ENCODE measurements at regions not wholly inside any gene's neighbourhood (a gene's known extent, or its start where the extent isn't known, plus 50 kb on each side); places are given as distances from the start of the nearest gene placed in this dataset.

DNA sequence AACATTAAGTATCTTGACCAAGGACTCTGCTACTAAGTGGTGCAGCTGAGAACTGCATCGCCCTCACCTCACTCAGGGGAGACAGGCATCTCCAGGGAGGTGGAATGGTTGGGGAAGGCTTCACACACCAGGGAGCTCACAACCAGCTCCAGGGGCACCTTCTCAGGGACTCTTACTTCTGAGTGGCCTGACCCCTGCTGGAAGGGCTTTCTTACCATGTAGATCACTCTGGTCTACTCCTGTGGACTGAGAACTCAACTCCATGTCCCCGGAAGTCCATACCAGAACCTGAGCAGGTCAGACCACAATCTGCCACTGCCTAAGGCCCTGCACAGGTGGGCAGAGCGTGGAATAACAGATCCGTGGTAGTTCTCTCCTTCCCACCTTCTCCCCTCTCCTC is 140.5 kb downstream of the TLE3 start:
- H3K27me3 Mint-ChIP-seq (ENCODE audit: low read depth in 2 of 2) = peaks cover 14 to 19% of the 10 kb centered on the region in 2 donors
- no peaks in the 10 kb centered on the region for H3K4me1 ChIP-seq (ENCODE audit: control insufficient read depth, insufficient read depth, low read length)
- H3K4me3 ChIP-seq (ENCODE audit: low read length) = no peak overlapping the region
- no peaks in the 10 kb centered on the region for H3K36me3 ChIP-seq (ENCODE audit: control insufficient read depth, insufficient read depth, low read length)
- intact Hi-C loops (cut with micrococcal nuclease) = no loop called here
- no peaks in the 10 kb centered on the region for H3K36me3 Mint-ChIP-seq
- no peak overlapping the region for H3K27ac ChIP-seq (ENCODE audit: low read length)
- no peak overlapping the region for H3K27ac Mint-ChIP-seq
- no peaks in the 10 kb centered on the region for H3K9me3 Mint-ChIP-seq
- DNase-seq (no peak), ATAC-seq (no peak)
- no peaks in the 10 kb centered on the region for H3K4me1 Mint-ChIP-seq
- WGBS (ENCODE audit: insufficient coverage) = 88% methylated on average over 4 of the region's 4 CpGs
- no peak overlapping the region for H3K4me3 Mint-ChIP-seq
- H3K27me3 ChIP-seq (ENCODE audit: control insufficient read depth, insufficient read depth, low read length) = no peaks in the 10 kb centered on the region
- TF ChIP-seq CTCF (IDR thresholded peaks at IDR 0.05) = no peak
- H3K9me3 ChIP-seq (ENCODE audit: control insufficient read depth, insufficient read depth, low read length) = no peaks in the 10 kb centered on the region

GRCh38 chr15:69958496-69959084 is 139.1 kb downstream of the TLE3 start:
- Mint-ChIP-seq H3K9me3 (no peaks in the 10 kb centered on the region), H3K4me1 (no peaks in the 10 kb centered on the region), H3K36me3 (no peaks in the 10 kb centered on the region), H3K27ac (no peak overlapping the region), H3K4me3 (no peak overlapping the region), H3K27me3 (ENCODE audit: low read depth in 2 of 2) (peaks cover 21 to 29% of the 10 kb centered on the region in 2 donors)
- H3K4me3 ChIP-seq (ENCODE audit: low read length) = no peak overlapping the region
- H3K27me3 ChIP-seq (ENCODE audit: control insufficient read depth, insufficient read depth, low read length) = peaks cover 3% of the 10 kb centered on the region
- intact Hi-C loops (cut with micrococcal nuclease) = no loop called here
- ATAC-seq (no peak), DNase-seq (no peak)
- H3K9me3 ChIP-seq (ENCODE audit: control insufficient read depth, insufficient read depth, low read length) = no peaks in the 10 kb centered on the region
- 62% methylated on average over 3 of the region's 3 CpGs for WGBS (ENCODE audit: insufficient coverage)
- no peak overlapping the region for H3K27ac ChIP-seq (ENCODE audit: low read length)
- H3K4me1 ChIP-seq (ENCODE audit: control insufficient read depth, insufficient read depth, low read length) = no peaks in the 10 kb centered on the region
- TF ChIP-seq CTCF (IDR thresholded peaks at IDR 0.05) = no peak
- no peaks in the 10 kb centered on the region for H3K36me3 ChIP-seq (ENCODE audit: control insufficient read depth, insufficient read depth, low read length)

DNA sequence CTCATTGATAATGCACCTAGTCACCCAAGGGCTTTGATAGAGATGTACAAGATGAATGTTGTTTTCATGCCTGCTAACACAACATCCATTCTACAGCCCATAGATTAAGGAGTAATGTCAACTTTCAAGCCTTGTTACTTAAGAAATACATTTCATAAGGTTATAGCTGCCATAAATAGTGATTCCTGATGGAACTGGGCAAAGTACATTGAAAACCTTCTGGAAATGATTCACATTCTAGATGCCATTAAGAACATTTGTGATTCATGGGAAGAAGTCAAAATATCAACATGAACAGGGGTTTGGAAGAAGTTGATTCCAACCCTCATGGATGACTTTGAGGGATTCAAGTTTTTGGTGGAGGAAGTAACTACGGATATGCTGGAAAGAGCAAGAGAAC is 135.2 kb downstream of the TLE3 start:
- H3K27ac ChIP-seq (ENCODE audit: low read length) = no peak overlapping the region
- no peak for TF ChIP-seq CTCF (IDR thresholded peaks at IDR 0.05)
- Mint-ChIP-seq H3K4me3 (no peak overlapping the region), H3K27ac (no peak overlapping the region), H3K4me1 (no peaks in the 10 kb centered on the region), H3K27me3 (ENCODE audit: low read depth in 2 of 2) (peaks cover 27 to 44% of the 10 kb centered on the region in 2 donors), H3K36me3 (no peaks in the 10 kb centered on the region), H3K9me3 (no peaks in the 10 kb centered on the region)
- ATAC-seq (no peak), DNase-seq (no peak)
- H3K36me3 ChIP-seq (ENCODE audit: control insufficient read depth, insufficient read depth, low read length) = no peaks in the 10 kb centered on the region
- no peak overlapping the region for H3K4me3 ChIP-seq (ENCODE audit: low read length)
- H3K27me3 ChIP-seq (ENCODE audit: control insufficient read depth, insufficient read depth, low read length) = peaks cover 3% of the 10 kb centered on the region
- intact Hi-C loops (cut with micrococcal nuclease) = no loop called here
- no peaks in the 10 kb centered on the region for H3K4me1 ChIP-seq (ENCODE audit: control insufficient read depth, insufficient read depth, low read length)
- H3K9me3 ChIP-seq (ENCODE audit: control insufficient read depth, insufficient read depth, low read length) = no peaks in the 10 kb centered on the region
- WGBS (ENCODE audit: insufficient coverage) = 71% methylated on average over 1 of the region's 1 CpG

GRCh38 chr15:69963385-69963784 is 134.3 kb downstream of the TLE3 start:
- peaks cover 30 to 50% of the 10 kb centered on the region in 2 donors for H3K27me3 Mint-ChIP-seq (ENCODE audit: low read depth in 2 of 2)
- H3K36me3 ChIP-seq (ENCODE audit: control insufficient read depth, insufficient read depth, low read length) = no peaks in the 10 kb centered on the region
- peaks cover 3% of the 10 kb centered on the region for H3K27me3 ChIP-seq (ENCODE audit: control insufficient read depth, insufficient read depth, low read length)
- no peak overlapping the region for H3K27ac Mint-ChIP-seq
- no peaks in the 10 kb centered on the region for H3K4me1 Mint-ChIP-seq
- ATAC-seq (no peak), DNase-seq (no peak)
- H3K4me1 ChIP-seq (ENCODE audit: control insufficient read depth, insufficient read depth, low read length) = no peaks in the 10 kb centered on the region
- no peak overlapping the region for H3K4me3 Mint-ChIP-seq
- TF ChIP-seq CTCF (IDR thresholded peaks at IDR 0.05) = no peak
- intact Hi-C loops (cut with micrococcal nuclease) = no loop called here
- H3K9me3 Mint-ChIP-seq = no peaks in the 10 kb centered on the region
- no peaks in the 10 kb centered on the region for H3K9me3 ChIP-seq (ENCODE audit: control insufficient read depth, insufficient read depth, low read length)
- no peak overlapping the region for H3K27ac ChIP-seq (ENCODE audit: low read length)
- H3K4me3 ChIP-seq (ENCODE audit: low read length) = no peak overlapping the region
- no peaks in the 10 kb centered on the region for H3K36me3 Mint-ChIP-seq
